ENCODE measurements at regions not wholly inside any gene's neighbourhood (a gene's known extent, or its start where the extent isn't known, plus 50 kb on each side); places are given as distances from the start of the nearest gene placed in this dataset.

- H3K56ac ChIP-seq (ENCODE audit: insufficient read length, low read depth, low read length), result no peak overlapping the region
- H3K14ac ChIP-seq (ENCODE audit: insufficient read depth, low read length), result no peak overlapping the region
- no peaks in the 10 kb centered on the region for H3K79me2 ChIP-seq (ENCODE audit: insufficient read depth, low read length)
- no peaks in the 10 kb centered on the region for H4K20me1 ChIP-seq (ENCODE audit: control insufficient read depth, insufficient read depth, insufficient read length)
- H3K79me1 ChIP-seq (ENCODE audit: insufficient read depth, low read depth, low read length, poor library complexity, severe bottlenecking), result no peaks in the 10 kb centered on the region
- H3K4ac ChIP-seq (ENCODE audit: low read depth, low read length), result no peak overlapping the region
- DNase-seq, result no peak
- H3K23me2 ChIP-seq (ENCODE audit: insufficient read length, low read depth, low read length, poor library complexity, severe bottlenecking), result no peaks in the 10 kb centered on the region
- no peaks in the 10 kb centered on the region for H3K27me3 ChIP-seq (ENCODE audit: insufficient read depth, low read length)
- Mint-ChIP-seq H3K4me1 (no peaks in the 10 kb centered on the region), H3K27me3 (ENCODE audit: low read depth) (no peaks in the 10 kb centered on the region), H3K9me3 (no peaks in the 10 kb centered on the region), H3K36me3 (ENCODE audit: insufficient read depth in 1 of 3, low read depth in 3 of 3) (no peaks in the 10 kb centered on the region), H3K4me3 (no peak overlapping the region), H3K27ac (no peak overlapping the region)
- no peak overlapping the region for H2AFZ ChIP-seq (ENCODE audit: low read length)
- H3K27ac ChIP-seq (ENCODE audit: insufficient read length, low read depth, low read length), result no peak overlapping the region
- no peak overlapping the region for H2BK120ac ChIP-seq (ENCODE audit: low read depth, low read length, poor library complexity, severe bottlenecking)
- no peak overlapping the region for H4K5ac ChIP-seq (ENCODE audit: insufficient read length, low read depth, low read length)
- no peak overlapping the region for H2AK5ac ChIP-seq (ENCODE audit: insufficient read length, low read length)
- H3T11ph ChIP-seq (ENCODE audit: low read length), result no peak overlapping the region
- H3K4me2 ChIP-seq (ENCODE audit: insufficient read depth, insufficient read length, low read length), result no peak overlapping the region
- no peak overlapping the region for H4K8ac ChIP-seq (replicated peaks; ENCODE audit: insufficient read length, low read depth, low read length)
- no peak overlapping the region for H2BK20ac ChIP-seq (ENCODE audit: low read depth, low read length, poor library complexity, severe bottlenecking)
- TF ChIP-seq CTCF (conservative IDR thresholded peaks at IDR 0.05), result no peak
- H2BK15ac ChIP-seq (ENCODE audit: low read depth, low read length), result no peak overlapping the region
- H2BK12ac ChIP-seq (ENCODE audit: insufficient read length, low read depth, low read length), result no peak overlapping the region
- H4K91ac ChIP-seq (ENCODE audit: insufficient read length, low read depth, low read length), result no peak overlapping the region
- no peak overlapping the region for H3K9ac ChIP-seq (ENCODE audit: extremely low read depth, insufficient read length, low read length)
- no peak overlapping the region for H3K23ac ChIP-seq (ENCODE audit: insufficient read length, low read depth, low read length)
- H2BK5ac ChIP-seq (ENCODE audit: insufficient read length, low read length), result no peak overlapping the region
- H3K18ac ChIP-seq (ENCODE audit: insufficient read length, low read depth, low read length), result no peak overlapping the region
- no peaks in the 10 kb centered on the region for H3K9me3 ChIP-seq (ENCODE audit: control insufficient read depth, low read depth, low read length)
- H3K4me1 ChIP-seq (ENCODE audit: insufficient read depth, low read length), result no peaks in the 10 kb centered on the region
- no CpG with 5 or more reads among the region's 6 CpGs for WGBS (ENCODE audit: extremely low coverage, insufficient read length, low lambda C conversion rate)
These were observed 157.8 kb downstream of the RELL1 start for GRCh38 chr4:37528166-37528885.

Data from H9 (cell line).